ENCODE measurements at regions not wholly inside any gene's neighbourhood (a gene's known extent, or its start where the extent isn't known, plus 50 kb on each side); places are given as distances from the start of the nearest gene placed in this dataset.

DNA sequence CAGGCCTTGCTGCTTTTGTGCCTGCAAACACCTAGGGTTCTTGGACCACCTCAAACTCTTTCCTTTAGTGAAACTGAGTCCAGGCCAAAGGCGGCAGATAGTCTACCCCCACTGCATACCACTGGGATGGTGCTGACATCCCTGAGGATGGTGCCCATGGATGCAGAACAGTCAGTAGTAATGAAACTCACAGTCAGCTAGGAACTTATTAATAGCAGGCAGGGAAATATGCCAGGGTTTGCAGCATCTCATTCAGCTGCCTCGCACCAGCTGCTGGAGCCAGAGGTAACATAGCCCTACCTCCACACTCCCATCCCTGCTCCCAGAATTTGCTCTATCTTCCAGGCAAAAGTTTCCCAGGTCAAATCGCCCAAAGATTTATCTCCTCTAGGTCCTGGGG lies 189.1 kb downstream of the SREK1 start:
- TF ChIP-seq, protein P1, sequence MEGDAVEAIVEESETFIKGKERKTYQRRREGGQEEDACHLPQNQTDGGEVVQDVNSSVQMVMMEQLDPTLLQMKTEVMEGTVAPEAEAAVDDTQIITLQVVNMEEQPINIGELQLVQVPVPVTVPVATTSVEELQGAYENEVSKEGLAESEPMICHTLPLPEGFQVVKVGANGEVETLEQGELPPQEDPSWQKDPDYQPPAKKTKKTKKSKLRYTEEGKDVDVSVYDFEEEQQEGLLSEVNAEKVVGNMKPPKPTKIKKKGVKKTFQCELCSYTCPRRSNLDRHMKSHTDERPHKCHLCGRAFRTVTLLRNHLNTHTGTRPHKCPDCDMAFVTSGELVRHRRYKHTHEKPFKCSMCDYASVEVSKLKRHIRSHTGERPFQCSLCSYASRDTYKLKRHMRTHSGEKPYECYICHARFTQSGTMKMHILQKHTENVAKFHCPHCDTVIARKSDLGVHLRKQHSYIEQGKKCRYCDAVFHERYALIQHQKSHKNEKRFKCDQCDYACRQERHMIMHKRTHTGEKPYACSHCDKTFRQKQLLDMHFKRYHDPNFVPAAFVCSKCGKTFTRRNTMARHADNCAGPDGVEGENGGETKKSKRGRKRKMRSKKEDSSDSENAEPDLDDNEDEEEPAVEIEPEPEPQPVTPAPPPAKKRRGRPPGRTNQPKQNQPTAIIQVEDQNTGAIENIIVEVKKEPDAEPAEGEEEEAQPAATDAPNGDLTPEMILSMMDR (tag by site-specific recombination; IDR thresholded peaks at IDR 0.05): no peak
- no peak for TF ChIP-seq ZNF561 (tag by site-specific recombination; IDR thresholded peaks at IDR 0.05; ENCODE audit: borderline replicate concordance)
- TF ChIP-seq ZNF341 (tag by site-specific recombination; IDR thresholded peaks at IDR 0.05; ENCODE audit: low read depth): no peak
- TF ChIP-seq ZNF416 (tag by site-specific recombination; IDR thresholded peaks at IDR 0.05): no peak
- no peak for TF ChIP-seq YY1 (tag by site-specific recombination; IDR thresholded peaks at IDR 0.05)
- TF ChIP-seq, protein P2, sequence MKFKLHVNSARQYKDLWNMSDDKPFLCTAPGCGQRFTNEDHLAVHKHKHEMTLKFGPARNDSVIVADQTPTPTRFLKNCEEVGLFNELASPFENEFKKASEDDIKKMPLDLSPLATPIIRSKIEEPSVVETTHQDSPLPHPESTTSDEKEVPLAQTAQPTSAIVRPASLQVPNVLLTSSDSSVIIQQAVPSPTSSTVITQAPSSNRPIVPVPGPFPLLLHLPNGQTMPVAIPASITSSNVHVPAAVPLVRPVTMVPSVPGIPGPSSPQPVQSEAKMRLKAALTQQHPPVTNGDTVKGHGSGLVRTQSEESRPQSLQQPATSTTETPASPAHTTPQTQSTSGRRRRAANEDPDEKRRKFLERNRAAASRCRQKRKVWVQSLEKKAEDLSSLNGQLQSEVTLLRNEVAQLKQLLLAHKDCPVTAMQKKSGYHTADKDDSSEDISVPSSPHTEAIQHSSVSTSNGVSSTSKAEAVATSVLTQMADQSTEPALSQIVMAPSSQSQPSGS (tag by site-specific recombination; IDR thresholded peaks at IDR 0.05; ENCODE audit: low read depth): no peak
- TF ChIP-seq MYNN (tag by site-specific recombination; IDR thresholded peaks at IDR 0.05; ENCODE audit: borderline replicate concordance): no peak
